NCI-H128 (cell line): ENCODE measurements at regions not wholly inside any gene's neighbourhood (a gene's known extent, or its start where the extent isn't known, plus 50 kb on each side); places are given as distances from the start of the nearest gene placed in this dataset.
"Not testable (repeated sequence)": the region's sequence is repeated elsewhere in the genome, so short reads cannot be mapped to it uniquely, and the experiment has no call there.

Experiments
- DNase-seq: peaks from one replicate; lab custom pipeline; 2025; ENCODE audit not compliant: unreplicated experiment; lab: John Stamatoyannopoulos, UW

GRCh38 chr7:4437916-4438315, 244.2 kb upstream of the FOXK1 start:
- DNase-seq, result no peak

GRCh38 chr7:4438723-4439245, 243.3 kb upstream of the FOXK1 start:
- no peak for DNase-seq

GRCh38 chr7:4439444-4439843, 242.7 kb upstream of the FOXK1 start:
- no peak for DNase-seq

GRCh38 chr7:4444106-4444505, 238.0 kb upstream of the FOXK1 start:
- DNase-seq, result no peak

GRCh38 chr7:4445777-4446176, 236.3 kb upstream of the FOXK1 start:
- no peak for DNase-seq

GRCh38 chr7:4449263-4449662, 232.8 kb upstream of the FOXK1 start:
- DNase-seq, result no peak

- DNase-seq, result no peak
Measured at GRCh38 chr7:4450483-4450882, 231.6 kb upstream of the FOXK1 start.

- DNase-seq, result no peak
Measured at GRCh38 chr7:4460597-4460996, 221.5 kb upstream of the FOXK1 start.

- DNase-seq, result no peak
Measured at GRCh38 chr7:4461531-4461930, 220.6 kb upstream of the FOXK1 start.

- DNase-seq, result no peak
Measured at GRCh38 chr7:4468320-4469102, 213.6 kb upstream of the FOXK1 start.

GRCh38 chr7:4470246-4470645, 211.8 kb upstream of the FOXK1 start:
- DNase-seq, result no peak

GRCh38 chr7:4472728-4473127, 209.4 kb upstream of the FOXK1 start:
- DNase-seq, result no peak

GRCh38 chr7:4479367-4480039, 202.6 kb upstream of the FOXK1 start:
- DNase-seq, result peak; percentile 44

GRCh38 chr7:4480131-4480530, 202.0 kb upstream of the FOXK1 start:
- not testable (repeated sequence) for DNase-seq

GRCh38 chr7:4483851-4484250, 198.2 kb upstream of the FOXK1 start:
- no peak for DNase-seq

GRCh38 chr7:4484545-4484944, 197.6 kb upstream of the FOXK1 start:
- DNase-seq, result no peak

GRCh38 chr7:4486907-4487306, 195.2 kb upstream of the FOXK1 start:
- DNase-seq, result no peak

- DNase-seq, result not testable (repeated sequence)
Measured at GRCh38 chr7:4496911-4497310, 185.2 kb upstream of the FOXK1 start.

- DNase-seq, result no peak
Measured at GRCh38 chr7:4500812-4501211, 181.3 kb upstream of the FOXK1 start.

GRCh38 chr7:4507886-4508285, 174.2 kb upstream of the FOXK1 start:
- not testable (repeated sequence) for DNase-seq

GRCh38 chr7:4513450-4513849, 168.6 kb upstream of the FOXK1 start:
- DNase-seq, result no peak

- no peak for DNase-seq
Measured at GRCh38 chr7:4519819-4520520, 162.1 kb upstream of the FOXK1 start.
